ENCODE measurements at regions not wholly inside any gene's neighbourhood (a gene's known extent, or its start where the extent isn't known, plus 50 kb on each side); places are given as distances from the start of the nearest gene placed in this dataset.

DNA sequence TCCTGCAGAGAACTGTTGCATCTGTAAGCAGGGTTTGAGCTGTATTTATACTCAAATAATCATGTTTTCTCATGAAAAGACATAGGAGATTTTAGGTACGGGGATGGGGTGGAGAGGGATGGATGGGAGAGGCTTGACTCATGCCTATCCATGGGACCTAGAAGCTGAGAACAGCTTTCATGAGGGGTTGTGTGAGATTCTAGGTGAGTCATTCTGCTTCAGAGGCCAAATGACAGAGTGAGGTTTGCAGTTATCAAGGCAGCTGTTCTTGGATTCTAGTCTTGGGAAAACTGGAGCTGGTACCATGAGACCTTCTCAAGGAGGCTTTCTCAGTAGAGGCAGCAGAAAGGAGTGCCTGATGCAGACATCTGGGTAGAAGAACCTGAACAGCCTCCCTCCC, 746.9 kb downstream of the TYW1 start:
- TF ChIP-seq TAF1 (IDR thresholded peaks at IDR 0.05; ENCODE audit: borderline replicate concordance, insufficient read depth, low read length) (no peak), POLR2AphosphoS5 (IDR thresholded peaks at IDR 0.05; ENCODE audit: low read depth, low read length) (no peak), REST (IDR thresholded peaks at IDR 0.05; ENCODE audit: insufficient read depth in 1 of 2, low read depth in 2 of 2, low read length in 2 of 2) (no peak), SIN3A (IDR thresholded peaks at IDR 0.05; ENCODE audit: borderline replicate concordance, insufficient read depth, low read length) (no peak), FOXP2 (optimal IDR thresholded peaks at IDR 0.05; ENCODE audit: borderline replicate concordance, extremely low read depth, extremely low read length, insufficient read depth) (no peak)

Measured in PFSK-1 (cell line).